Activated CD4-positive, alpha-beta memory T cell treated with anti-CD3 and anti-CD28 coated beads for 36 hours (primary cell): ENCODE measurements at regions not wholly inside any gene's neighbourhood (a gene's known extent, or its start where the extent isn't known, plus 50 kb on each side); places are given as distances from the start of the nearest gene placed in this dataset.
A peak's percentile ranks its signal among the peaks of the same experiment; 100 is the strongest.

ENCODE experiments used
- CTCF ChIA-PET: fragments of 350-600 bp; sonication (Branson Sonifier 250); formaldehyde crosslinking; loops from one replicate; lab custom pipeline; 2021; ENCODE audit warnings: antibody characterized with exemption, inconsistent platforms; lab: Charles Lee
- POLR2A ChIA-PET: fragments of 350-600 bp; sonication (Branson Sonifier 250); formaldehyde crosslinking; loops from one replicate; lab custom pipeline; 2021; ENCODE audit warnings: antibody characterized with exemption; lab: Charles Lee
- DNase-seq: peaks from one replicate; pipeline ENCODE4 v3.0.0-alpha.2; 2020
- H3K27ac Mint-ChIP-seq: one replicate; pipeline ENCODE4 v1.8.0; 2021; ENCODE audit warnings: mixed read lengths
- H3K27me3 Mint-ChIP-seq: one replicate; pipeline ENCODE4 v1.8.0; 2021; ENCODE audit warnings: mixed read lengths
- H3K36me3 Mint-ChIP-seq: one replicate; pipeline ENCODE4 v1.8.0; 2021; ENCODE audit warnings: mixed read lengths
- H3K4me1 Mint-ChIP-seq: one replicate; pipeline ENCODE4 v1.8.0; 2021; ENCODE audit warnings: low read depth, mixed read lengths
- H3K4me3 Mint-ChIP-seq: one replicate; pipeline ENCODE4 v1.8.0; 2021; ENCODE audit warnings: mild to moderate bottlenecking, mixed read lengths
- H3K9me3 Mint-ChIP-seq: one replicate; pipeline ENCODE4 v1.8.0; 2021; ENCODE audit warnings: mixed read lengths
- intact Hi-C: fragments of 100-400 bp; cut with micrococcal nuclease; formaldehyde crosslinking; loops from one replicate; pipeline ENCODE4 v1.15.1; 2023

GRCh38 chr6:82568290-82568993 lies 204.8 kb downstream of the TPBG start:
- no peak overlapping the region for H3K4me3 Mint-ChIP-seq
- H3K9me3 Mint-ChIP-seq, result no peaks in the 10 kb centered on the region
- POLR2A ChIA-PET, result no interaction called here
- H3K27ac Mint-ChIP-seq, result no peak overlapping the region
- no peaks in the 10 kb centered on the region for H3K4me1 Mint-ChIP-seq
- no peaks in the 10 kb centered on the region for H3K27me3 Mint-ChIP-seq
- DNase-seq, result no peak
- no peaks in the 10 kb centered on the region for H3K36me3 Mint-ChIP-seq
- intact Hi-C loops, result no loop called here
- CTCF ChIA-PET, result no interaction called here

GRCh38 chr6:82569022-82569421 lies 205.4 kb downstream of the TPBG start:
- DNase-seq, result no peak
- POLR2A ChIA-PET, result no interaction called here
- no peak overlapping the region for H3K4me3 Mint-ChIP-seq
- H3K27me3 Mint-ChIP-seq, result no peaks in the 10 kb centered on the region
- intact Hi-C loops, result no loop called here
- H3K27ac Mint-ChIP-seq, result no peak overlapping the region
- H3K9me3 Mint-ChIP-seq, result no peaks in the 10 kb centered on the region
- CTCF ChIA-PET, result no interaction called here
- H3K36me3 Mint-ChIP-seq, result no peaks in the 10 kb centered on the region
- no peaks in the 10 kb centered on the region for H3K4me1 Mint-ChIP-seq

GRCh38 chr6:82570083-82570482 lies 206.5 kb downstream of the TPBG start:
- intact Hi-C loops, result no loop called here
- CTCF ChIA-PET, result no interaction called here
- Mint-ChIP-seq H3K9me3 (no peaks in the 10 kb centered on the region), H3K4me3 (no peak overlapping the region), H3K27ac (no peak overlapping the region), H3K4me1 (no peaks in the 10 kb centered on the region), H3K36me3 (no peaks in the 10 kb centered on the region), H3K27me3 (no peaks in the 10 kb centered on the region)
- POLR2A ChIA-PET, result no interaction called here
- DNase-seq, result no peak

- no peaks in the 10 kb centered on the region for H3K4me1 Mint-ChIP-seq
- no peak for DNase-seq
- H3K27me3 Mint-ChIP-seq, result no peaks in the 10 kb centered on the region
- no peaks in the 10 kb centered on the region for H3K36me3 Mint-ChIP-seq
- H3K9me3 Mint-ChIP-seq, result peaks cover 9% of the 10 kb centered on the region
- H3K27ac Mint-ChIP-seq, result no peak overlapping the region
- ChIA-PET CTCF (interaction anchor here (0.6 kb wide), 1 partner anchor 301 kb away, joined by 3 read pairs; no protein-coding TSS in a partner anchor), POLR2A (no interaction called here)
- intact Hi-C loops, result no loop called here
- H3K4me3 Mint-ChIP-seq, result no peak overlapping the region
Measured at GRCh38 chr6:82571455-82571854, 207.8 kb downstream of the TPBG start.

GRCh38 chr6:82573254-82573972 lies 209.8 kb downstream of the TPBG start:
- POLR2A ChIA-PET, result no interaction called here
- H3K36me3 Mint-ChIP-seq, result no peaks in the 10 kb centered on the region

GRCh38 chr6:82576284-82576683 lies 212.7 kb downstream of the TPBG start:
- intact Hi-C loops, result no loop called here
- peaks cover 13% of the 10 kb centered on the region for H3K9me3 Mint-ChIP-seq
- ChIA-PET POLR2A (no interaction called here), CTCF (no interaction called here)
- DNase-seq, result no peak
- H3K36me3 Mint-ChIP-seq, result no peaks in the 10 kb centered on the region
- peaks cover 1% of the 10 kb centered on the region for H3K27me3 Mint-ChIP-seq
- no peak overlapping the region for H3K27ac Mint-ChIP-seq
- no peak overlapping the region for H3K4me3 Mint-ChIP-seq
- H3K4me1 Mint-ChIP-seq, result no peaks in the 10 kb centered on the region

More at GRCh38 chr6:82573254-82573972, 209.8 kb downstream of the TPBG start:
- intact Hi-C loops, result no loop called here
- H3K27ac Mint-ChIP-seq, result no peak overlapping the region
- peaks cover 13% of the 10 kb centered on the region for H3K9me3 Mint-ChIP-seq
- no peak overlapping the region for H3K4me3 Mint-ChIP-seq
- H3K27me3 Mint-ChIP-seq, result no peaks in the 10 kb centered on the region
- DNase-seq, result no peak
- H3K4me1 Mint-ChIP-seq, result no peaks in the 10 kb centered on the region
- CTCF ChIA-PET, result no interaction called here

- no peak overlapping the region for H3K27ac Mint-ChIP-seq
- no peaks in the 10 kb centered on the region for H3K9me3 Mint-ChIP-seq
- CTCF ChIA-PET, result no interaction called here
- intact Hi-C loops, result no loop called here
- POLR2A ChIA-PET, result no interaction called here
- no peak overlapping the region for H3K4me3 Mint-ChIP-seq
- H3K27me3 Mint-ChIP-seq, result peaks cover 9% of the 10 kb centered on the region
- no peaks in the 10 kb centered on the region for H3K36me3 Mint-ChIP-seq
- no peak for DNase-seq
- no peaks in the 10 kb centered on the region for H3K4me1 Mint-ChIP-seq
Measured at GRCh38 chr6:82584194-82584695, 220.6 kb downstream of the TPBG start.

GRCh38 chr6:82584856-82585255 lies 221.2 kb downstream of the TPBG start:
- POLR2A ChIA-PET, result no interaction called here
- DNase-seq, result no peak
- intact Hi-C loops, result no loop called here
- no peaks in the 10 kb centered on the region for H3K9me3 Mint-ChIP-seq
- no peak overlapping the region for H3K4me3 Mint-ChIP-seq
- CTCF ChIA-PET, result no interaction called here
- H3K27ac Mint-ChIP-seq, result no peak overlapping the region
- H3K27me3 Mint-ChIP-seq, result peaks cover 9% of the 10 kb centered on the region
- no peaks in the 10 kb centered on the region for H3K4me1 Mint-ChIP-seq
- no peaks in the 10 kb centered on the region for H3K36me3 Mint-ChIP-seq

GRCh38 chr6:82588020-82588419 lies 224.4 kb downstream of the TPBG start:
- ChIA-PET POLR2A (no interaction called here), CTCF (no interaction called here)
- no peaks in the 10 kb centered on the region for H3K4me1 Mint-ChIP-seq
- H3K4me3 Mint-ChIP-seq, result no peak overlapping the region
- H3K27ac Mint-ChIP-seq, result no peak overlapping the region
- H3K27me3 Mint-ChIP-seq, result peaks cover 4% of the 10 kb centered on the region
- H3K36me3 Mint-ChIP-seq, result no peaks in the 10 kb centered on the region
- no peaks in the 10 kb centered on the region for H3K9me3 Mint-ChIP-seq
- intact Hi-C loops, result no loop called here
- no peak for DNase-seq

GRCh38 chr6:82588859-82589412 lies 225.3 kb downstream of the TPBG start:
- no peaks in the 10 kb centered on the region for H3K4me1 Mint-ChIP-seq
- H3K27me3 Mint-ChIP-seq, result peaks cover 4% of the 10 kb centered on the region
- ChIA-PET CTCF (no interaction called here), POLR2A (no interaction called here)
- no peaks in the 10 kb centered on the region for H3K36me3 Mint-ChIP-seq
- intact Hi-C loops, result no loop called here
- H3K9me3 Mint-ChIP-seq, result no peaks in the 10 kb centered on the region
- H3K27ac Mint-ChIP-seq, result no peak overlapping the region
- H3K4me3 Mint-ChIP-seq, result no peak overlapping the region
- no peak for DNase-seq

- H3K4me3 Mint-ChIP-seq, result no peak overlapping the region
- ChIA-PET POLR2A (no interaction called here), CTCF (no interaction called here)
- H3K27me3 Mint-ChIP-seq, result peaks cover 4% of the 10 kb centered on the region
- DNase-seq, result peak; percentile 9
- no peaks in the 10 kb centered on the region for H3K9me3 Mint-ChIP-seq
- H3K27ac Mint-ChIP-seq, result no peak overlapping the region
- H3K4me1 Mint-ChIP-seq, result no peaks in the 10 kb centered on the region
- intact Hi-C loops, result loop anchor here (5.0 kb wide), 1 partner anchor 317 kb away; no protein-coding TSS in a partner anchor
- no peaks in the 10 kb centered on the region for H3K36me3 Mint-ChIP-seq
Measured at GRCh38 chr6:82589509-82590206, 226.0 kb downstream of the TPBG start.

- no peaks in the 10 kb centered on the region for H3K4me1 Mint-ChIP-seq
- intact Hi-C loops, result no loop called here
- peaks cover 1% of the 10 kb centered on the region for H3K27me3 Mint-ChIP-seq
- H3K9me3 Mint-ChIP-seq, result no peaks in the 10 kb centered on the region
- no peaks in the 10 kb centered on the region for H3K36me3 Mint-ChIP-seq
- no peak overlapping the region for H3K4me3 Mint-ChIP-seq
- no peak for DNase-seq
- ChIA-PET POLR2A (no interaction called here), CTCF (no interaction called here)
- no peak overlapping the region for H3K27ac Mint-ChIP-seq
Measured at GRCh38 chr6:82597201-82597600, 233.6 kb downstream of the TPBG start.
